AG04450 (cell line): ENCODE measurements at regions not wholly inside any gene's neighbourhood (a gene's known extent, or its start where the extent isn't known, plus 50 kb on each side); places are given as distances from the start of the nearest gene placed in this dataset.

Experiments
- CTCF ChIA-PET: fragments of 300-600, 350-600 bp; formaldehyde crosslinking; extraction: SDS; loops from one replicate; lab custom pipeline; 2022; ENCODE audit warnings: antibody characterized with exemption, inconsistent platforms; lab: Charles Lee
- POLR2A ChIA-PET: fragments of 350-600 bp; formaldehyde crosslinking; extraction: SDS; loops from one replicate; lab custom pipeline; 2021; ENCODE audit warnings: antibody characterized with exemption, inconsistent platforms; lab: Yijun Ruan, JAX
- DNase-seq: peaks from one replicate; pipeline ENCODE4 v3.0.0-alpha.2; 2011; ENCODE audit warnings: low read depth, low spot score
- H3K27ac ChIP-seq: one replicate; pipeline ENCODE4 v1.5.1; 2012; ENCODE audit warnings: low read depth, low read length, control low read depth
- H3K27me3 ChIP-seq: one replicate; pipeline ENCODE4 v1.6.0; 2012; ENCODE audit warnings: low read length; ENCODE audit not compliant: control insufficient read depth, insufficient read depth
- H3K4me3 ChIP-seq: 2 replicates; pipeline ENCODE4 v1.5.1; 2011; ENCODE audit warnings: mild to moderate bottlenecking, low read depth, low read length, control low read depth
- H3K9me3 ChIP-seq: 2 replicates; pipeline ENCODE4 v1.5.1; 2012; ENCODE audit warnings: low read length; ENCODE audit not compliant: control insufficient read depth, insufficient read depth
- CTCF ChIP-seq: IDR thresholded peaks from 2 replicates; pipeline ENCODE4 v1.5.1; 2011; ENCODE audit warnings: low read depth, low read length, control low read depth, inconsistent platforms

GRCh38 chr2:217010173-217010572 is 150.3 kb upstream of the TNP1 start:
- Histone ChIP-seq H3K9me3 (no peaks in the 10 kb centered on the region), H3K4me3 (no peak overlapping the region), H3K27me3 (no peaks in the 10 kb centered on the region), H3K27ac (no peak overlapping the region)
- no peak for DNase-seq
- POLR2A ChIA-PET = interaction anchor here (0.5 kb wide), 1 partner anchor 317 kb away, joined by 3 read pairs; no protein-coding TSS in a partner anchor
- no peak for TF ChIP-seq CTCF
- CTCF ChIA-PET = interaction anchor here (0.9 kb wide), 1 partner anchor 55 kb away, joined by 3 read pairs; no protein-coding TSS in a partner anchor

GRCh38 chr2:217008794-217009193 is 148.9 kb upstream of the TNP1 start:
- ChIA-PET POLR2A (no interaction called here), CTCF (no interaction called here)
- H3K4me3 ChIP-seq = no peak overlapping the region
- H3K27me3 ChIP-seq = no peaks in the 10 kb centered on the region
- DNase-seq = no peak
- no peaks in the 10 kb centered on the region for H3K9me3 ChIP-seq
- TF ChIP-seq CTCF = no peak
- no peak overlapping the region for H3K27ac ChIP-seq

GRCh38 chr2:217006217-217006616 is 146.4 kb upstream of the TNP1 start:
- no peak overlapping the region for H3K27ac ChIP-seq
- CTCF ChIA-PET = no interaction called here
- POLR2A ChIA-PET = no interaction called here
- DNase-seq = no peak
- H3K9me3 ChIP-seq = no peaks in the 10 kb centered on the region
- H3K27me3 ChIP-seq = no peaks in the 10 kb centered on the region
- no peak overlapping the region for H3K4me3 ChIP-seq
- TF ChIP-seq CTCF = no peak

- H3K27me3 ChIP-seq = no peaks in the 10 kb centered on the region
- ChIA-PET CTCF (no interaction called here), POLR2A (no interaction called here)
- DNase-seq = no peak
- no peak overlapping the region for H3K4me3 ChIP-seq
- no peaks in the 10 kb centered on the region for H3K9me3 ChIP-seq
- H3K27ac ChIP-seq = no peak overlapping the region
- no peak for TF ChIP-seq CTCF
These were observed 144.8 kb upstream of the TNP1 start for GRCh38 chr2:217004656-217005055.

- H3K27me3 ChIP-seq = no peaks in the 10 kb centered on the region
- no peak overlapping the region for H3K27ac ChIP-seq
- no peaks in the 10 kb centered on the region for H3K9me3 ChIP-seq
- no peak overlapping the region for H3K4me3 ChIP-seq
- ChIA-PET CTCF (no interaction called here), POLR2A (no interaction called here)
- no peak for TF ChIP-seq CTCF
- no peak for DNase-seq
These were observed 141.9 kb upstream of the TNP1 start for GRCh38 chr2:217001740-217002139.
